Mesodermal cell (in vitro differentiated cells): ENCODE measurements at regions not wholly inside any gene's neighbourhood (a gene's known extent, or its start where the extent isn't known, plus 50 kb on each side); places are given as distances from the start of the nearest gene placed in this dataset.

Source experiments
- H3K27ac ChIP-seq: 2 replicates; pipeline ENCODE4 v1.7.0; 2013; ENCODE audit warnings: mild to moderate bottlenecking, low read depth, low read length, moderate library complexity; ENCODE audit not compliant: severe bottlenecking
- H3K36me3 ChIP-seq: 2 replicates; pipeline ENCODE4 v1.7.1; 2013; ENCODE audit warnings: mild to moderate bottlenecking, low read length, moderate library complexity; ENCODE audit not compliant: control insufficient read depth, insufficient read depth
- H3K4me1 ChIP-seq: one replicate; pipeline ENCODE4 v1.7.1; 2013; ENCODE audit warnings: mild to moderate bottlenecking, low read length; ENCODE audit not compliant: insufficient read depth, control insufficient read depth, poor library complexity, severe bottlenecking
- H3K4me3 ChIP-seq: 2 replicates; pipeline ENCODE4 v1.7.0; 2013; ENCODE audit warnings: low read length, control low read depth, mild to moderate bottlenecking; ENCODE audit not compliant: insufficient read depth, poor library complexity, severe bottlenecking; ENCODE audit errors: extremely low read depth
- H3K9me3 ChIP-seq: 2 replicates; pipeline ENCODE4 v1.7.1; 2013; ENCODE audit warnings: mild to moderate bottlenecking, low read length, moderate library complexity; ENCODE audit not compliant: control insufficient read depth
- WGBS, 2 experiments: methylation state at CpG; one replicate each; pipeline ENCODE4 v1.1.5; 2013; ENCODE audit warnings: missing lambda C conversion rate in 2 of 2; ENCODE audit not compliant: insufficient coverage in 2 of 2; 5-methylcytosine and 5-hydroxymethylcytosine counted together

DNA sequence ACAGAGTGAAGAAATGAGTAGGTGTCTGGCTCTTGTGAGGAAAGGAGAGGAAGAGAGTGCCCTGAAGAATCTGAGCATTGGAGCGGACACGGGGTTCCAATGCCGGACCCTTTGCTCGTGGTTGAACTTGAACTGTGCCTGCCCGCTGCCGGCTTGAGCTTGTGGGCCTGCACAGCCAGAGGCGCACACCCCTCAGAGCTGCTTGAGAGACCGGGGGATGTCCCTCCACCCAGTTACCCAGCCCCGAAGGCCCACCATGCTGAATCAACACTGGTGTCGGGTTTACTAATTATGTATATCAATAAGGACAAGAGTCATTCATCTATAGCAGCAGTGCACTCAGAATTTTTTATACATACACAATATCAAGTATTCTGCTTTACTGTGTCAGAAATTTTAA, 218.3 kb upstream of the CST7 start:
- H3K4me3 ChIP-seq: no peak overlapping the region
- no peaks in the 10 kb centered on the region for H3K36me3 ChIP-seq
- H3K9me3 ChIP-seq: no peaks in the 10 kb centered on the region
- H3K4me1 ChIP-seq: no peaks in the 10 kb centered on the region
- WGBS, 2 experiments: 80 to 98% methylated on average over 6 to 7 of the region's 10 CpGs
- no peak overlapping the region for H3K27ac ChIP-seq

DNA sequence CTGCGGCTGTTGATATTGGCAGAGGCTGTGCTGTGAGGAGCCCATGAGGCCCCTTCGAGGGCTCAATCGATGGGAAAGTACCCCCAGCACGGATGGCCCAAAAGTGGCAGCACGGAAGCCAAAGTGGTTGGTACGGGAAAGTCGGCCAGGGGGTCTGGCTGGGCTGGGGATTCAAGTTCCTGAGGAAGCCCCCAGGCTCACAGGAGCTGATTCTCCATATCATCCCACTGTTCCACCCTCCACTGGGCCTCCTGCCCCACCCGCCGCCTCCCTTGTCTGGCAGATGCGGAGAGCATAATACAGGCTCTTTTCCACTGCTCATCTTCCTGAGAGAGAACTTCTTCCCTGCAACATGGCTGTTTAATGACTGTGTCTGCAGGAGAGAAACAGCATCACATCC, 217.8 kb upstream of the CST7 start:
- Histone ChIP-seq H3K27ac (no peak overlapping the region), H3K4me3 (no peak overlapping the region), H3K4me1 (no peaks in the 10 kb centered on the region), H3K9me3 (no peaks in the 10 kb centered on the region), H3K36me3 (no peaks in the 10 kb centered on the region)
- WGBS, 2 experiments: 84 to 95% methylated on average over 9 to 10 of the region's 10 CpGs

DNA sequence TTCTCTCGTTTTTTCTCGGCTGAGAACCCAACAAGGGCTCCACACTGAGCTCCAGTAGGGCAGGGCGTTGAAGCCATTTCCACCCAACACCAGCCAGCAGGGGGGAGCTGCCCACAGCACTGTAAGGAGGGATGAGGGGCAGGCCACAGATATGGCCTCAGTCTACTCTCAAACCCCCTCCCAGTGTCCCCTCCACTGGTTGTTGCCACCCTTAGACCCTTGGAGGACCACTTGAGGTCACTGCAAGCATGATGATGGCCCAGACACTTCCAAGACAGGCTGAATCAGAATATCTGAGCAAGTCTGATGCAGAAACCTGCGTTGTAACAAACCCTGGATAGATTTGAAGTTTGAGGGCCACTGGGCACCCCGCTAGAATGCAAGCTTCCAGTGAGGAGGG, 217.0 kb upstream of the CST7 start:
- H3K36me3 ChIP-seq: no peaks in the 10 kb centered on the region
- no peaks in the 10 kb centered on the region for H3K4me1 ChIP-seq
- no peaks in the 10 kb centered on the region for H3K9me3 ChIP-seq
- 88 to 92% methylated on average over 4 of the region's 5 CpGs for WGBS, 2 experiments
- H3K4me3 ChIP-seq: no peak overlapping the region
- no peak overlapping the region for H3K27ac ChIP-seq

- no peak overlapping the region for H3K27ac ChIP-seq
- no peaks in the 10 kb centered on the region for H3K36me3 ChIP-seq
- no peaks in the 10 kb centered on the region for H3K4me1 ChIP-seq
- WGBS, 2 experiments: 89 to 92% methylated on average over 4 of the region's 4 CpGs
- H3K9me3 ChIP-seq: no peaks in the 10 kb centered on the region
- no peak overlapping the region for H3K4me3 ChIP-seq
These were observed 216.5 kb upstream of the CST7 start for GRCh38 chr20:24732599-24732998.

DNA sequence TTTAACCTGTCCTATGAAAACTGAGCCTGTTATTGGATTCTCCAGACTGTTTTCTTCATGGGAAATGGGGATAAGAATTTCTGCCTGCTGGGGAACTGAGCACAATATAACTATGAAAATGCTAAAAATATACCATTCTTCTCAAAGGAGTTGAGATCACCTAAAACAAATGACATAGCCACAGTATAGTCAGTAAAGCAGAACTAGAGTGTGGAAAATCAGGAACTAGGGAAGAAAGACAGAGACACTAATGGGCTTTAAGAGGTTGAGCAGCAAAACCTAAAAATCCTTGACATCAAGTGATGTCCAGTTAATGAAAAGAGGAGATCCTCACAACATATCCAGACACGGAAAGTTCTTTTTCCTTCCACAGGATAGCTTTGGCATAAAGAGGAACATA, 215.7 kb upstream of the CST7 start:
- H3K27ac ChIP-seq: no peak overlapping the region
- H3K4me3 ChIP-seq: no peak overlapping the region
- H3K9me3 ChIP-seq: no peaks in the 10 kb centered on the region
- no peaks in the 10 kb centered on the region for H3K36me3 ChIP-seq
- no peaks in the 10 kb centered on the region for H3K4me1 ChIP-seq
- 100% methylated on average over 1 of the region's 1 CpG; no CpG with 5 or more reads in 1 of the 2 experiments for WGBS, 2 experiments

GRCh38 chr20:24734139-24734538, 214.9 kb upstream of the CST7 start:
- H3K27ac ChIP-seq: no peak overlapping the region
- no peaks in the 10 kb centered on the region for H3K36me3 ChIP-seq
- WGBS, 2 experiments: 89 to 90% methylated on average over 10 of the region's 10 CpGs
- H3K4me1 ChIP-seq: no peaks in the 10 kb centered on the region
- H3K4me3 ChIP-seq: no peak overlapping the region
- H3K9me3 ChIP-seq: no peaks in the 10 kb centered on the region

DNA sequence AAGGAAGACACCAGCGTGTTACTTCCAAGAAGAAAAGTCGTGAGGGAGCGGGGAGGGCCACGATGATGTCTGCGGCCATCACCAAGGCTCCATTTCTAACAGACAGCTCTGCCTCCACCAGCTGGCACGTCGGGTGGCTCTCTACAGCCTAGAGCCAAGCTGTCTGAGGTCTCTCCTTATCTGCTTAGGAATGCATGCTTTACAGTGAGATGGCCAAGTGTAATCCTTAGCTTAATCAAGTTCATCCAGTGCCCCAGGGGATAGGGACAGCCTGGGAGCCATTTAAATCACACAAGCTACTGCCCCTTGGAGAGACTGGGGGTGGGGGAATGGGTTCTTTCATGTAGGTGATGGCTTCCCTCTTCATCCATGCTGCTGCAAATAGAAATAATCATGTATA, 213.8 kb upstream of the CST7 start:
- WGBS, 2 experiments: 50 to 57% methylated on average over 6 to 7 of the region's 7 CpGs
- H3K4me1 ChIP-seq: no peaks in the 10 kb centered on the region
- no peak overlapping the region for H3K27ac ChIP-seq
- H3K36me3 ChIP-seq: no peaks in the 10 kb centered on the region
- no peak overlapping the region for H3K4me3 ChIP-seq
- no peaks in the 10 kb centered on the region for H3K9me3 ChIP-seq

- H3K36me3 ChIP-seq: no peaks in the 10 kb centered on the region
- no peak overlapping the region for H3K4me3 ChIP-seq
- no peaks in the 10 kb centered on the region for H3K9me3 ChIP-seq
- H3K27ac ChIP-seq: no peak overlapping the region
- WGBS, 2 experiments: 46 to 53% methylated on average over 4 to 9 of the region's 10 CpGs
- H3K4me1 ChIP-seq: no peaks in the 10 kb centered on the region
These were observed 212.8 kb upstream of the CST7 start for GRCh38 chr20:24736131-24736843.

- Histone ChIP-seq H3K4me3 (no peak overlapping the region), H3K9me3 (no peaks in the 10 kb centered on the region), H3K4me1 (no peaks in the 10 kb centered on the region), H3K36me3 (no peaks in the 10 kb centered on the region), H3K27ac (no peak overlapping the region)
- 88 to 98% methylated on average over 4 to 5 of the region's 5 CpGs for WGBS, 2 experiments
These were observed 212.2 kb upstream of the CST7 start for GRCh38 chr20:24736844-24737211.

- no peaks in the 10 kb centered on the region for H3K36me3 ChIP-seq
- H3K4me1 ChIP-seq: no peaks in the 10 kb centered on the region
- WGBS, 2 experiments: 89% methylated on average over 5 to 9 of the region's 10 CpGs
- no peak overlapping the region for H3K27ac ChIP-seq
- no peak overlapping the region for H3K4me3 ChIP-seq
- no peaks in the 10 kb centered on the region for H3K9me3 ChIP-seq
These were observed 211.7 kb upstream of the CST7 start for GRCh38 chr20:24737212-24737850.

- H3K27ac ChIP-seq: no peak overlapping the region
- H3K4me1 ChIP-seq: no peaks in the 10 kb centered on the region
- WGBS, 2 experiments: 90 to 95% methylated on average over 9 of the region's 9 CpGs
- H3K9me3 ChIP-seq: no peaks in the 10 kb centered on the region
- H3K4me3 ChIP-seq: no peak overlapping the region
- H3K36me3 ChIP-seq: no peaks in the 10 kb centered on the region
These were observed 210.9 kb upstream of the CST7 start for GRCh38 chr20:24738058-24738775.
